Ammon's horn (tissue), 1 donor: ENCODE measurements at regions not wholly inside any gene's neighbourhood (a gene's known extent, or its start where the extent isn't known, plus 50 kb on each side); places are given as distances from the start of the nearest gene placed in this dataset.
"Not testable (repeated sequence)": the region's sequence is repeated elsewhere in the genome, so short reads cannot be mapped to it uniquely, and the experiment has no call there.

Source experiments
- DNase-seq: peaks from one replicate; pipeline ENCODE4 v3.0.0-alpha.2; 2016; ENCODE audit warnings: low spot score

DNA sequence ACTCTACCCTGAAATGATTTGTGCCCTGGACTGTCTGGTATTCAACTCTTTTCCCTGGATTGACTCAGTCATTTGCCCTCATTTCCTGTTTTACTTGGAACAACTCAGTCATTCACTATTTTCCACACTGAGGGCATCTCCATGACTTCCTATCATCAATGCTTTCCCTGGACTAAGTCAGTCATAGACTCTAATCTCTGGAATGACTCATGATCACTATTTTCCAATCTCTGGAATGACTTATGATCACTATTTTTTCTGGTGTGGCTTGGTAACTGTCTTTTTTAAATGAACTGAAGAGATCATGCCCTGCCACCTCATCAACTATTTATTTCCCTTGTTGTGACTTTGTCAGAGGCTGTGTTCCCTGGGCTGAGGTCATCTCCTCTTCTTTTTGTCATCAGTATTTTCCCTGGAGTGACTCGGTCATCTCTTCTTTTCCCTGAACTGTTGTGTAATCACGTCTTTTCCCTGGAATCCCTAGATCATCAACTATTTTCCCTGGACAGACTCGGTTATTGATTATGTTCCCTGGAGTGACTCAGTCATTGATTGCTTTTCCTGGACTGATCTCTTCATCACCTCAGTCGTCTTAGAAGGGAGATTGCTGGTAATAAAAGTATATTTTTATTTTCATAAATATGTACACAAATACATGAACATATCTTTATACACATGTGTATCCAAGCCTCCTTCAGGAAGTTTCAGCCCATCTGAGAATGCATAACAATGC, 327.1 kb upstream of the VCX start:
- DNase-seq: no peak

DNA sequence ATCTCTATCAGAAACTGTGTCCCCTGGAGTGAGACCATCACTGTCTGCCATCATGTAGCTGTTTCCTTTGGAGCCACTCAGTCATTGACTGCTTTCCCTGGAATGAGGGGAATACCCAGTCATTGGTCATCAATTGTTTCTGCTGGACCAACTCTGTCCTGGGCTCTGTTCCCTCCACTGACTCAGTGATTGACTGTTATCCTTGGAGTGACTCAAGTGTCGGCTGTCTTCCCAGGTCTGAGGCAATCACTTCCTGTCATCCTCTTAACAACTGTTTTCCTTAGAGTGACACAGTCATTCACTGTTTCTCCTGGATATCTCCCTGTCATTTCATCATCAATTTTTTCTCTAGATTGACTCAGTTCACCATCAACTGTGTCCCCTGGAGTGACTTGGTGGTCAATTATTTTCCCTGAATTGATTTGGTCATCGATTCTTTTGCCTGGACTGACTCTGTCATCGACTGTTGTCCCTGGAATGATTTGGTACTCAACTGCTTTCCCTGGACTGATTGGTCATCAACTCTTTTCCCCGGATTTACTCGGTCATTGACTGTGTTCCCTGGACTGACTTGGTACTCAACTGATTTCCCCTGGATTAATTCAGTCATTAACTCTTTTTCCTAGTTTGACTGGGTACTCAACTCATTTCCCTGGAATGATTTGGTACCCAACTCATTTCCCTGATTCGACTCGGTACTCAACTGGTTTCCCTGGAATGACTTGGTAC, 327.9 kb upstream of the VCX start:
- DNase-seq: no peak

DNA sequence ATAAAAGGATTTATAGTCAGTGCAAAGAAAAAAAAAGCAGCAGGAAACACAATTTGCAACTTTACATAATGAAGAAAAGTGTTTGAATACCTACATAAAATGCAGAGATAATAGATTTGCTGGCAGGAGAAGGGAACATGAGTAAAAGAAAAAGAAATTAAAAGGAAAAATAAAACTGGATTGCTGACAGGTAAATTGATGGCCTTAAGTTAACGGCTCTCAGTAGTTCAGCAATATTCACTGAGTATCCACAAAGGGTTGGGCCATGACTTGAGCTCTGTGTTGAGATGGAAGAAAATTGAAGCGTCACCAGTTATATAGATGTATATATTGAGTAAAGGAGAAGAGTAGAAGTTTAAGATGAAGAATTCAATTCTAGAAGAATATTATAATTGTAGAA, 330.1 kb upstream of the VCX start:
- no peak for DNase-seq

DNA sequence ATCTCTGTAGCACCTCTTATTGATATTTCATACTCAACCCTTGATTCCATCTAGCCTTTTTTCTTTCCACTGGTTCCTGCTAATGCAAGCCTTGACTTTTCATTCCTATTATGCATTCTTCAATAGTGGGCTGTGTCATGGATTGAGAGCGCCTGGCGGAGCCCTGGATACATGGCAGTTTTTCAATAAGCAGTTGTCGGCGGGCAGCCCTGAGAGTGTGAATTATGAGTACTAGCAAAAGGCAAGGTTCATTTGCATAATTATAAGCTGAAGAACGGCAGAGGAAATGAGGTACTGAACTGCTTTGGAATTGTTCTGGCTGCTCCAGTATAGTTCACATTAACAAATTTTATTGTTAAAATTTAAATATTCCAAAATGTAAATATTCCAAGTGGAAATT, 339.7 kb upstream of the VCX start:
- peak; percentile 3 for DNase-seq

DNA sequence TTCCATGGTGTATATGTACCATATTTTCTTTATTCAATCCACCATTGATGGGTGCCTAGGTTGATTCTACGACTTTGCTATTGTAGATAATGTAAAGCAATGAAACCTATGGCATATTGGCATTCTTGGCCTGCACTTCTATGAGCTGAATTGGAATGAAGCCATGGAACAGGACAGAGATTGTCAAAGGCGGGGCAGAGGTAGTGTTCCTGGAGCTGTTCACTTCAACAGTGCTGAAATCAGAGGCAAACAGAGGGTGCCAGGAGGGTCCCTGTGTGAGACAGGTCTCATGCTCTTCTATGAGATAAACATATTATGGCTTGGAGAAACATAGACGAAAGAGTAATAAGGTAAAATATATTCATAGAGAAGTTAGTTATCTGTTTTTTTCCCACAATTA, 342.6 kb upstream of the VCX start:
- DNase-seq: no peak

DNA sequence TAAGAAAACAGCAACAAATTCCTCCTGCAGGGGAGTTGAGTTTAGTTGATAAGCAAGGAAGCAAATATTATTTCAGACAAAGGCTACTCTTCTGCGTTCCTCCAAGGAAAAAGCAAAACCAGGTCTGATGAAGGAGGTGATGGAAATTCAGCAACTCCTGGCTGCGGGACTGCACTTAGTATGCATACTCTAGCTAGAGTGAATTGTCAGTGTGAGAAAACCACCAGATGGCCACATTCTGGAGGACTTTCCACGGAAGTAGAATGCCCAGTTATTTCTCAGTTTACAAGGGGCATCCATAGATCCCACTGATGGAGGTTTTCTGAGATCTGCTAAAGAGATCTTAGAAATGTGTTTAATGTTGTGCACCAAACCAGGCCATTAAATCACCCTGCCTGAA, 338.6 kb upstream of the PUDP start:
- DNase-seq: no peak

DNA sequence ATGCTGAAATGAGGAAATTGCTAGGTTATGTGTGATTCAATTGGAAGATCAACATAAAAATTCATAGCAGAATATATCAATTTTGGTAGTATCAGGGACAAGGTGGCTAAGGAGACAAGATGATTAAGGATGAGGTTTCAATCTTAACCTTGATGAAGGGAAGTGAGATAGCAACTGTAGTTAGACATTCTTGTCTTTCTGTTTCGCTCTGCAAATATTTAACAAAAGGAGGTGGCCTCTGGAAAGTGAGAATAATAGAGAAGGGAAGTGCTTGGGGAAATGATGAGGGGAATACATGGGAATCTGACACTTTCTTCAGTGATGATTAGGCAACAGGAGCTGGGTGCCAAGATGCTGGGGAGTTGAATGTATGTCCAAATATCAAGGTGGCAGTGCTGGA, 337.1 kb upstream of the PUDP start:
- no peak for DNase-seq

DNA sequence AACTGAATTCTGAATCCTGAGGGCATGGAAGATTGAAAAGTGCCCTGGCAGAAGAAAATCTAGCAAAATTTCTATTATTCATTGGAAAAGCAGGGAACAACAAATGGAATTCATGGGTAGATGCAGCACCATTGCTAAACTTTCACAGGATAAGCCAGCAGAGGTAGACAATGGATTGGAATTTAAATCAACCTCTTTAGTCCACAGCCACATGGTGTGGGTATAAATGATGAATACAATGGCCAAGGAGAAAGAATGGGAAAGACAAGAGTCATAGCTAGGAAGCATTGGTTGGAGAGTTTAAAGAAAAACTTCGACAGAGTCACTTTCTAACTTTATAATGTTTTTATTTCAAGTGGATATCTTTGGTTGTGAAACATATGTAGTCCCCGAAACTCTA, 332.8 kb upstream of the PUDP start:
- DNase-seq: no peak

DNA sequence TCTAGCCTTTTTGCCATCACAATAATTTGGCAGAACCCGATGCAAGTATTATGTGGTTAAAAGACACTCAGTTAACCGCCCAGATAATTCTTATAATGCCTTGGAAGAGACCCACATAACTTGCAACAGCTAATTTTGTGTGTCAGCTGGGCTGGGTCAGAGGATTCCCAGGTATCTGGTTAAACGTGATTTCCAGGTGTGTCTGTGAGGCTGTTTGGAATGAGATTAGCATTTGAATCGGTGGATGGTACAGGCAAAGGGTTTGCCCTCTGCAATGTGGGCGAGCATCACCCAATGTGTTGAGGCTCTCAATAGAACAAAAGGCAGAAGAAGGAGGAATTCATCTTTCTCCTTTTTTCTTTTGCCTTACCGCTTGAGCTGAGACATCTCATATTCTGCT, 314.2 kb upstream of the PUDP start:
- DNase-seq: no peak

DNA sequence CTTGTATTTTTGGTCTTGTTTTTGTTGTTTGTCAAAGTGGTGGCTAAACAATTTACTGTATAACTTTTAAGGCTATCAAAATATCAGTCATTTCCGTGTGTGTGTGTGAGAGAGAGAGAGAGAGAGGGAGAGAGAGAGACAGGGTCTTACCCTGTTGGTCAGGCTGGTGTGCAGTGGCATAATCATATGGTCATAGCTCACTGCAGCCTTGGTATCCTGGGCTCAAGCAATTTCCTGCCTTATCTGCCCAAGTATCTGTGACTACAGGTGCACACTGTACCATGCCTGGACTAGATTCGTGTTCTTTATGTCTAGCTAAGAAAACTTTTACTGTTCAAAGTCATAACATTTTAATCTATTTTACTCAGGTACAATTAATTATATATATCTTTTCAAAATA, 313.1 kb upstream of the PUDP start:
- DNase-seq: not testable (repeated sequence)

DNA sequence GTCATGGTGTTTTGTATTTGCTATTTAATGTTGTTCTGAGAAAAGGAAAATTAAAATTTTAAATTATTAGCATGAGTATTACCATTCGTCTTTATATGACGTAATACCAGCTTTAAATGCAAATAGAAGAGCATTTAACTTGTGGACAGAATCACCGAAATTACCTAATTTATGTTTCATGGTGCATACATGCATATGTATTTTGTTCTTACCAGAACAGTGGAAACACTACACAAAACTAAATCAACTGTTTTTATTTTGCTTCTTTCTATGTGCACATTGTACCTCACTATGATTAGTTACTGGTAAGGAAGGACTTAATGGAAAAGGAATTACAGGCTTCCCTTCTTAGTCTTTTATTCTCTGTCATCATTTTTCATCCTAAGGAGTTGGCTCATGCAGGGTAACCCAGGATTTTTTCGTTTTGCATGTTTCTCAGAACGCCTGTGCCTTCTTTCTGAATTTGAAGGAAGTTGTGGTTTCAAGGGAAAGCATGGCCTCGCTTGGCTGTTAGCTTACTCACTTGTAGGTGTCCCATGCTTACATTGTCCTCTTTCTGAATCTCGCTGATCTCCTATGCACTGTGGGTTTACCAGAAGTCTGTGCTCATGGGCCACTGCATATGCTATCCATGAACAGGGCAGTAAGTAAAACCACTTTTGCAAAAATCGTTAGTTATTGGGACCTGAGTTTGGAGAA, 300.0 kb upstream of the PUDP start:
- DNase-seq: no peak

DNA sequence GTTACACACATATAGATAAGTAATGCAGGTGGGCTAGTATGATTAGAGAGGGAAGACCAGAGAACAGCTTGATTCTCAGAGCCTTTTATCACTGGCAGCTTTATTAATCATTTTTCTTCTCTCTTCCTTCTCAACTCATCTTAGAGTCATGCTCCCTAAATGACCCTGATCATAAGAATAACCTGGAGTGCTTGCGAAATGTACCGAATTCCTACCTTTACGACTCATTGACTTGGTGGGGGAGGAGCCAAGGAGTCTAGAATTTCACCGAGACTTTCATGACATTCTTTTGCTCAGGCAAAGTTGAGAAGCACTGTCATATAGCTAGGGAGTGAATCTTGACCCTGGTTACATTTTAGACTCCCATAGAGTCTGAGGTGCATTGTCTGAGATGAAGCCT, 298.9 kb upstream of the PUDP start:
- DNase-seq: no peak

DNA sequence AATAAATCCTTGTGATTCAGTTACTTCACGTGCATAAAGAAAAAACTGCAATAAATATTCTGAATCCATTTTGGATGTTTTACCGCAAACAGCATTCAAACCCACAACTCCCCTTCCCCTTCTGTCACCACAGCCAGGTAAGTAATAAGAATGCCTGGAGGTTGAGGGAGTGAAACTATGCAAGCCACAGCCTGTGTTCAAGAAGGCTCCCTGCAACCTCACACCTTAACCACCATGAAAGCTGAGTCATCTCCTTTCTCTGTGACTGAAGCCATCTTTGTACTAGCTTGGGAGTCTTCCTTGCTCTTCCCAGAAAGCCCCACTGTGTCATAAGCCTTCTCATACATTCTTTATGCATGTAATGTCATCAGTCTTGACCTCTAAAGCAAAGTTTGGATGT, 297.0 kb upstream of the PUDP start:
- no peak for DNase-seq

DNA sequence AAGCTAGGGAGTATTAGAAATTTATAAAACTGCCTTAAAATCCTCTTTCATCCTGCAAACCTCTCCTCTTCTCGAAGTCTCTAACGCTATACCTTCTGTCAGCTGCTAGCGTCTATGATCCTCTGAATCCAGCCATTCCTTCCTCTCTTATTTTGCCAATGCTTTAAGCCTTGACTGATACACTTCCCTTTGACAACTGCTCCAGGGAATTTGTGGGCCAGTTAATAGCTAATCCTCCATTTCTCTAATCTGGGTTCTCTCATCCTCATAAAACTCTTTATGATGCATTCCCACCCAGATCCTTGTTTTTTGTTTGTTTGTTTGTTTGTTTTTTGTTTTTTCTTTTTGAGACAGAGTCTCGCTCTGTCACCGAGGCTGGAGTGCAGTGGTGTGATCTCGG, 293.6 kb upstream of the PUDP start:
- no peak for DNase-seq

DNA sequence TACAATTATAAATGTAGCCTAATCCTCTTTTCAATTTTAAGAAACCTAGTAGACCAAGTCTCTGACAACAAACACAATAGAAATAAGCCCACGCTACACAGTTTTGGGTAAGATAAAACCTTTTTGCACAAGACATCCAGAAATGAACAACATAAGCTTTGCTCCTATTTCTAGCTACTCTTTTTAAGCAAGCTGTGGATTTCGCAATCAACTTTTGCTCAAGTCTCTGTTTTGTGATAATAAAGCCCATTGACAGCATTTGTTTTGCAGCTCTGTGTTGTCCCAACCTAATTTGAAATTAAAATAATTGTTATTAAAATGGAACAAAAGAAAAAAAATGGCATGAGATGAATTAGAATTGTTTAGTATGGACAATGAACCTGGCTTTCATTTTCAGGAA, 287.9 kb upstream of the PUDP start:
- no peak for DNase-seq

DNA sequence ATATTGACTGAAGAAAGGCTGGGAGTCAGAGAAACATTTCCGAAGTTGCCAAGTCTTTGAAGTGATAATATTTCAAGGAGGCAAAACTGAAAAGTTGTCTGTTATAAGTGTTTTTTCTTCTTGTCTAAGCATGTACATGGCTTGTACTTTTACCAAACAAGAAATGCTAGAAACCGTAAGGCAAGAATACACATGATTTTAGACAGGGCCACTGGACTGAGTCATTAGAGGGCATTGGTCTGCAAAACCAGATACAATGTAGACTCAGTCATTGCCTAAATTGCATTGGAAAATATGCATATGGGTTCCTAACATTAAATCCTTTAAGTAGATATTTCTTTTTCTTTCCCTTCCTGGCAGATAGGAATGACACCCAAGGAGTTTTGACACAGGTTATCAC, 284.9 kb upstream of the PUDP start:
- DNase-seq: no peak

DNA sequence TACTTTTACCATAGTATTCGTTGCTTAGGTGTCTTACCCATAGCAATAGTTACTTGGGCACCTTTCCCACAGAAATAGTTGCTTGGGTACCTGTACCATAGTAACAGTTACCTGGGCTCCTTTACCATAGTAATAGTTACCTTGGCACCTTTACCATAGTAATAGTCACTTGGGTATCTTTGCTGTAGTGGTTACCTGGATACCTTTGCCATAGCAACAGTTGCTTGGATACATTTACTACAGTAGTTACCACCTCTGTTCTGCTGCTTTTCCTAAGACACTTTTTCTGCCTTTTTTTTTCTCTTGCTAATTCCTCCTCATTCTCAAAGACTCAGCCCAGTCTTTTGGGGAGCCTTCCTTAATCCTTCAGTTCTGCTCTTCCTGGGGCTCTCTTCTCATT, 272.8 kb upstream of the PUDP start:
- no peak for DNase-seq

DNA sequence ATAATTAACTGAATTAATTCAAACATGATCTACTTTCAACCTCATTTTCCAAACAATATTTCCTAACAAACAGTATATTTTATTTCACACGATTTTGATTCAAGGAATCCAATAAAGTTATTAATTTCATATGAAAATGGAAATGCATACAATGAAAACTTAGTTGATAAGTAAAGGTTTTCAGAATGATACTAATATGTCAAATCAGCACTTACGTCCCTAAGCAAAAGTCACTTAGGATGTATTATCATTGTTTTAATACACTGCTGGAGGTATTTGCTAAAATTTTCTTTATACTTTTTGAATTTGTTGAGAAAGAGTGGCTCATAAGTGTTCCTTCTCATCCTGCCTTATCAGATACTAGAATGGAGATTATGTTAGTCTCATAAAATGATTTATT, 266.8 kb upstream of the PUDP start:
- DNase-seq: no peak

DNA sequence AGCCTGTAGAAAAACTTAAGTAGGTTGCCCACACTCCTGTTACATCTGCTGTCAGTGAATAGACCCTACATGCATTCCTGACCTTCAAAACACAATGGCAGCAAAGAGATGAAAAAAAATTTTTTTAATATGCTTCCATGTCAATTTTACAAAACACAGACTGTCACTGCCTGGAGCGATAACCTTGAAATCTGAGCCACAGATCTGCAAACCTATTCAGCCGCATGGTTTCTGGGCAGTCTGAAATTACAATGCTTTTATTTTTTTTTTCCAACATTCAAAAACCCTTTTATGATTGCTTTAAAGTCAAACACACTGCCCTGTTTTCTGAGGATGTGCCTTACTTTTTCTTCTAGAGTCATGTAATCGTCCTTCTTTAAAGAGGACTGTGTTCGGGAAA, 264.9 kb upstream of the PUDP start:
- no peak for DNase-seq

DNA sequence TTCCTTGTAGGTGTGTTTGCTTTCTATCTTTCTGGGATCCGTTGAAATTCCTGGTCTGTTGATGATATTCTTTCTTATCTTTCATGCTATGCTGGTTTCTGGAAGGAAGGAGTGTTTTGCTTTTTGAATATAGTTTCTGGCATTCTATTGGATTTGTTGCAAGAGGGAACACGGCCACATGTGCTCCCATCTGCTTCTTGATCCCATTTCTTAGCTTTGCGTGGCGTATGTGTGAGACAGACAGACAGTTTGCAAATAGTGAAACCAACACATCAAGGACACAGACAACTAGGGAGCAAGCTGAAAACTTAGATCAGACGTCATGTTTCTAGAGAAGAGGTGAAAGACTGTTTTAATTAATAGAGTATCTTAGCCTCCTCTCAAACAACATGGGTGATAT, 261.9 kb upstream of the PUDP start:
- peak; percentile 1 for DNase-seq

DNA sequence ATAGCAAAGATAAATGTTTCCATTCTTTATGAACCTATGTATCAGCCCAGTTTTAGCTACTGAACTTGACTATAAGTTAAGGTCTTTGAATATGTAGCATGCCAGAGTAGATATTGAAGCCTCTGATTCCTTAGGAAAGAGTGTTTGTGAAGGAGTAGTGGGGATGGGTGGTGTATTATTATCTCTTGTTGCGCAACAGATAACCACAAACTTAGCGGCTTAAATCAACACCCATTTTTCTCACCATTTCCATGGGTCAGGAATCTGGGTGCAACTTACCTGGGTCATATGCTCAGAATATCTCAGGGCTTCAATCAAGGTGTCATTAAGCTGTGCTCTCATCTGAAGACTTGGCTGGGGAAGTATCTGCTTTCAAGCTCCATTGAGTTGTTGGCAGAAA, 251.4 kb upstream of the PUDP start:
- no peak for DNase-seq

DNA sequence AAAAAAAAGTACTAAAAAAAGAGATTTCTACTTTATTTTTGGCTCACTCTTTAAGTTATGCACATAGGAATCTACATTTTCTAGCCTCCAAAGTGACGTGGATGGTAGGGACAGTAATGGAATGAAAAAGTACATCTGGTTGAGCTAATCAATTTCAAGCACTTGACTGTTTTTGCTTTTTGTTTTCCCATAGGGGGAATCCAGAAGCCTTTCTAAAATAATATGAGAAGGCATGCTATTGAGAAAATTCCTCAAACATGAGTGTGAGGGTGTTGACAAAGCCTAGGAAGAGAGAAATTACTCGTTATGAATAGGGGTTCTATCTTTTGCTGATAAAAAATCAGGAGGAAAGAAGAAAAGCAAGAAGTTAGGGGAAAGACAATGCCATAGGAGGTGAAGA, 242.5 kb upstream of the PUDP start:
- no peak for DNase-seq

DNA sequence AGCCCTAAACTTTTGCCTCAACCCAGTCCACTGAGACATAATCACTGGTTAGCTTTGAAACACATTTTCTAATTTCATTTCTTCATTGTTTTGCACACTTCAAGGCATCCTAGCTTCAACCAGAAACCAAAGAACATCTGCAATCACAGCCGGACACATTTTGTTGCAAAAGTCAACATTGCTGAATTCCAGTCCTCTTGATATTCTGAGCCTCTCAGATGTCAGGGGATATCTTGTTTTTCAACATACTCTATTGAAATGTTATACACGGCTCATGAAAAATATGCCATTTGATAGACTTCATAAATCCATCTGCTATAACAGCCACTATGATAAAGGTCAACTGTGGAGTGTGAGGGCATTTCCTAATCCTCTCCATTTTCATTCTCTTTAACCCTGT, 241.6 kb upstream of the PUDP start:
- no peak for DNase-seq
